ENCODE measurements at regions not wholly inside any gene's neighbourhood (a gene's known extent, or its start where the extent isn't known, plus 50 kb on each side); places are given as distances from the start of the nearest gene placed in this dataset.

DNA sequence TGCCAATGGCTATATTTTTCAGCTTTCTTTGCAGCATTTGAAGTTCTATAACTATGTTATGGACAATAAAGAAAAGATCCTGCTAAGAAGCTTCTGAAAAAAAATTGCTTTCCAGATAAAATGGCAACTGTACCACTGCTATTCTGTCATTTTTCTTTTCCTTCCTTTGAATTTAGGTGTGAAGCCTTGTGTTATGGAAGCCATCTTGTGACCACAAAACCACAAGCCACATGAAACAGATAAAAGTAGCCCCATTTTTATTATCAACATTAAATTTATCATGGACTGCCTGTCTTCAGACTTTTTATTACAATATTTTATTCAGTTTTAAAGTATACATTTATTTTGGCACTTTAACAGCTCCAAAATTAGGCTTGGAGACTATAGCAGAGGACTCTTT, 289.9 kb upstream of the ACTBL2 start:
- TF ChIP-seq, protein P1, sequence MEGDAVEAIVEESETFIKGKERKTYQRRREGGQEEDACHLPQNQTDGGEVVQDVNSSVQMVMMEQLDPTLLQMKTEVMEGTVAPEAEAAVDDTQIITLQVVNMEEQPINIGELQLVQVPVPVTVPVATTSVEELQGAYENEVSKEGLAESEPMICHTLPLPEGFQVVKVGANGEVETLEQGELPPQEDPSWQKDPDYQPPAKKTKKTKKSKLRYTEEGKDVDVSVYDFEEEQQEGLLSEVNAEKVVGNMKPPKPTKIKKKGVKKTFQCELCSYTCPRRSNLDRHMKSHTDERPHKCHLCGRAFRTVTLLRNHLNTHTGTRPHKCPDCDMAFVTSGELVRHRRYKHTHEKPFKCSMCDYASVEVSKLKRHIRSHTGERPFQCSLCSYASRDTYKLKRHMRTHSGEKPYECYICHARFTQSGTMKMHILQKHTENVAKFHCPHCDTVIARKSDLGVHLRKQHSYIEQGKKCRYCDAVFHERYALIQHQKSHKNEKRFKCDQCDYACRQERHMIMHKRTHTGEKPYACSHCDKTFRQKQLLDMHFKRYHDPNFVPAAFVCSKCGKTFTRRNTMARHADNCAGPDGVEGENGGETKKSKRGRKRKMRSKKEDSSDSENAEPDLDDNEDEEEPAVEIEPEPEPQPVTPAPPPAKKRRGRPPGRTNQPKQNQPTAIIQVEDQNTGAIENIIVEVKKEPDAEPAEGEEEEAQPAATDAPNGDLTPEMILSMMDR (IDR thresholded peaks at IDR 0.05; ENCODE audit: control extremely low read depth in 1 of 3, insufficient read depth in 1 of 3, low read depth in 1 of 3, low read length in 3 of 3) = no peak
- no peak for TF ChIP-seq NANOG (IDR thresholded peaks at IDR 0.05; ENCODE audit: insufficient read depth, low read depth, low read length, poor library complexity, severe bottlenecking)
- TF ChIP-seq POLR2AphosphoS5 (IDR thresholded peaks at IDR 0.05; ENCODE audit: low read depth, low read length) = no peak
- TF ChIP-seq RAD21 (IDR thresholded peaks at IDR 0.05 in 1 of 2, conservative IDR thresholded peaks at IDR 0.05 in 1 of 2; ENCODE audit: low read depth in 2 of 2, low read length in 2 of 2) = no peak

Measured in H1 (cell line).